Ascending aorta (tissue), 2 donors: ENCODE measurements at regions not wholly inside any gene's neighbourhood (a gene's known extent, or its start where the extent isn't known, plus 50 kb on each side); places are given as distances from the start of the nearest gene placed in this dataset.
A peak's percentile ranks its signal among the peaks of the same experiment; 100 is the strongest.

Source experiments
- DNase-seq, 2 donors: peaks; one replicate each; pipeline ENCODE4 v3.0.0-alpha.2; 2019; ENCODE audit warnings: low spot score in 2 of 2
- H3K27ac ChIP-seq, 2 donors: fragments of 200-600 bp; sonication (generic); one replicate each; pipeline ENCODE4 v1.5.1; 2016 to 2017; ENCODE audit warnings: mild to moderate bottlenecking in 1 of 2
- H3K27me3 ChIP-seq: fragments of 200-600 bp; sonication (generic); one replicate; pipeline ENCODE4 v1.5.1; 2017
- H3K36me3 ChIP-seq, 2 donors: fragments of 200-600 bp; sonication (generic); one replicate each; pipeline ENCODE4 v1.5.1; 2016
- H3K4me1 ChIP-seq, 2 donors: fragments of 200-600 bp; sonication (generic); one replicate each; pipeline ENCODE4 v1.5.1; 2016 to 2017; ENCODE audit warnings: mild to moderate bottlenecking in 1 of 2
- H3K4me3 ChIP-seq, 2 donors: fragments of 200-600 bp; sonication (generic); one replicate each; pipeline ENCODE4 v1.5.1; 2016 to 2017; ENCODE audit warnings: mild to moderate bottlenecking in 1 of 2
- H3K9me3 ChIP-seq, 2 donors: fragments of 200-600 bp; sonication (generic); one replicate each; pipeline ENCODE4 v1.5.1; 2016
- CTCF ChIP-seq, 3 experiments: fragments of 200-600 bp in 2 of 3; fragments of 450-650 bp in 1 of 3; sonication (generic) in 2 of 3; IDR thresholded peaks; one replicate each; pipeline ENCODE4 v1.5.1; 2016 to 2019; ENCODE audit warnings: antibody characterized with exemption in 3 of 3, mild to moderate bottlenecking in 1 of 3, moderate library complexity in 1 of 3
- intact Hi-C: fragments of 100-400 bp; cut with DNase I; formaldehyde crosslinking; loops from one replicate; pipeline ENCODE4 v1.15.1; 2023

GRCh38 chr15:25185791-25186190 lies 231.0 kb downstream of the SNRPN start:
- no peak overlapping the region for H3K27ac ChIP-seq
- no peaks in the 10 kb centered on the region for H3K4me1 ChIP-seq
- H3K36me3 ChIP-seq, result no peaks in the 10 kb centered on the region
- DNase-seq, result peak in 1 of 2 donors; percentile 51
- TF ChIP-seq CTCF (IDR thresholded peaks at IDR 0.05), result no peak
- no peak overlapping the region for H3K4me3 ChIP-seq
- peaks cover 0 to 3% of the 10 kb centered on the region in 2 donors for H3K9me3 ChIP-seq
- no peaks in the 10 kb centered on the region for H3K27me3 ChIP-seq
- intact Hi-C loops, result no loop called here

- intact Hi-C loops, result no loop called here
- Histone ChIP-seq H3K27me3 (no peaks in the 10 kb centered on the region), H3K4me1 (no peaks in the 10 kb centered on the region), H3K4me3 (no peak overlapping the region), H3K27ac (no peak overlapping the region), H3K36me3 (no peaks in the 10 kb centered on the region), H3K9me3 (peaks cover 0 to 3% of the 10 kb centered on the region in 2 donors)
- DNase-seq, result no peak
- TF ChIP-seq CTCF (IDR thresholded peaks at IDR 0.05), result no peak
These were observed 231.6 kb downstream of the SNRPN start for GRCh38 chr15:25186411-25186810.

DNA sequence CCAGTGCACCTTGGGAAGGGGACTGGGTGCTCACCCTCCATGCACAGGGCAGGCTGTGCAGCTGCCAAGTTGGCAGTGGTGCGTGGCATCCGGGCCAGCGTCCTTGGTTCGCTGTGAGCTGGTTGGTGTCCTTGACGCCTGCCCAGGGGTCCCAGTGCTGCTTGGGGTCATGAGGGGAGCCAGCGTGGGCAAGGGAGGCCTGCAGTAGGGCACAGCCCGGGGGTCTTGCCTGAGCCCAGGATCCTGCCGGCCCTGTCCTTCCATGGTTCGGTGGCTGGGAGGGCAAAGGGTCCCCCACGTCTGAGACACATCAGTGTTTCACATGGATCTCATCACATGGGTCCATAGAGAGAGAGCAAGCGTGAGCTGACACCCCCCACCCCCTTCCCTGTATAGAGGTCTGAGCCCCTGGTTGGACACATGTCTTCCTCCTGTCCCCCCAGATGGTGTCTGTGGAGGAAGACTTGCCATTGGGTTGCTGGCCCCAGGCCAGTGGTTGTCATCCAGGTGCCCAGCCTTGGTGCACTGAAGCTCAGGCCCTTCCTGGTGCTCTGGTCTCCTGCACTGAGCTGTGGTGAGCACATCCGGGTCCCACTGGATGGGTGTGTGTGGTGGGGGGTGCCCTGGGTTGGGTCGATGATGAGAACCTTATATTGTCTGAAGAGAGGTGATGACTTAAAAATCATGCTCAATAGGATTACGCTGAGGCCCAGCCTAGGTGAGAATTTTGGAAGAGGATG lies 232.3 kb downstream of the SNRPN start:
- H3K27me3 ChIP-seq, result no peaks in the 10 kb centered on the region
- DNase-seq, result no peak
- intact Hi-C loops, result no loop called here
- TF ChIP-seq CTCF (IDR thresholded peaks at IDR 0.05), result no peak
- H3K4me1 ChIP-seq, result no peaks in the 10 kb centered on the region
- no peak overlapping the region for H3K4me3 ChIP-seq
- H3K9me3 ChIP-seq, result peaks cover 0 to 3% of the 10 kb centered on the region in 2 donors
- no peaks in the 10 kb centered on the region for H3K36me3 ChIP-seq
- no peak overlapping the region for H3K27ac ChIP-seq

- Histone ChIP-seq H3K27ac (no peak overlapping the region), H3K9me3 (peaks cover 0 to 3% of the 10 kb centered on the region in 2 donors), H3K4me3 (no peak overlapping the region), H3K4me1 (no peaks in the 10 kb centered on the region), H3K36me3 (no peaks in the 10 kb centered on the region), H3K27me3 (no peaks in the 10 kb centered on the region)
- TF ChIP-seq CTCF (IDR thresholded peaks at IDR 0.05), result no peak
- DNase-seq, result no peak
- intact Hi-C loops, result no loop called here
These were observed 233.3 kb downstream of the SNRPN start for GRCh38 chr15:25188051-25188450.

GRCh38 chr15:25188551-25189101 lies 233.8 kb downstream of the SNRPN start:
- peaks cover 0 to 3% of the 10 kb centered on the region in 2 donors for H3K9me3 ChIP-seq
- DNase-seq, result no peak
- intact Hi-C loops, result no loop called here

More at GRCh38 chr15:25188551-25189101, 233.8 kb downstream of the SNRPN start:
- Histone ChIP-seq H3K4me1 (no peaks in the 10 kb centered on the region), H3K27me3 (no peaks in the 10 kb centered on the region), H3K4me3 (no peak overlapping the region), H3K36me3 (no peaks in the 10 kb centered on the region), H3K27ac (no peak overlapping the region)
- no peak for TF ChIP-seq CTCF (IDR thresholded peaks at IDR 0.05)
